ENCODE measurements at regions not wholly inside any gene's neighbourhood (a gene's known extent, or its start where the extent isn't known, plus 50 kb on each side); places are given as distances from the start of the nearest gene placed in this dataset.

DNA sequence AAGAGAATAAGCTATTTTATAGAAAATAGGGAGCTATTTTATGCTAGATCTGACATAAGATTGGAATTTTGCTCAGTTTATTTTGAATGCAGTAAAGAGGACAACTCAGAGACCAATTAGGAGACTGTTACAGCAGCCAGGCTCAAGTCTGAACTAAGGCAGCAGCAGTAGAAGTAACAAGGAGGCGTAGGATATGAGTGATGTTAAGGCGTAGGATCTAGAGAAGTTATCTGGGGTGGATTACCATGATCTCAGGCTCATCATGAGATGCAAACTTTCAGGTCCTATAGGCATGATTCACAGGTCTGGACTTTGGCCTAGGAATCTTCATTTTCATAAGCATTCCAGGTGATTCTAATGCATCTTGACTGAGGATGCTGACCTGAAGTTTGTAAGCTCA is 108.9 kb upstream of the BLID start:
- TF ChIP-seq EZH2 (IDR thresholded peaks at IDR 0.05): no peak
- TF ChIP-seq, protein P1, sequence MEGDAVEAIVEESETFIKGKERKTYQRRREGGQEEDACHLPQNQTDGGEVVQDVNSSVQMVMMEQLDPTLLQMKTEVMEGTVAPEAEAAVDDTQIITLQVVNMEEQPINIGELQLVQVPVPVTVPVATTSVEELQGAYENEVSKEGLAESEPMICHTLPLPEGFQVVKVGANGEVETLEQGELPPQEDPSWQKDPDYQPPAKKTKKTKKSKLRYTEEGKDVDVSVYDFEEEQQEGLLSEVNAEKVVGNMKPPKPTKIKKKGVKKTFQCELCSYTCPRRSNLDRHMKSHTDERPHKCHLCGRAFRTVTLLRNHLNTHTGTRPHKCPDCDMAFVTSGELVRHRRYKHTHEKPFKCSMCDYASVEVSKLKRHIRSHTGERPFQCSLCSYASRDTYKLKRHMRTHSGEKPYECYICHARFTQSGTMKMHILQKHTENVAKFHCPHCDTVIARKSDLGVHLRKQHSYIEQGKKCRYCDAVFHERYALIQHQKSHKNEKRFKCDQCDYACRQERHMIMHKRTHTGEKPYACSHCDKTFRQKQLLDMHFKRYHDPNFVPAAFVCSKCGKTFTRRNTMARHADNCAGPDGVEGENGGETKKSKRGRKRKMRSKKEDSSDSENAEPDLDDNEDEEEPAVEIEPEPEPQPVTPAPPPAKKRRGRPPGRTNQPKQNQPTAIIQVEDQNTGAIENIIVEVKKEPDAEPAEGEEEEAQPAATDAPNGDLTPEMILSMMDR (IDR thresholded peaks at IDR 0.05): no peak
